ENCODE measurements at regions not wholly inside any gene's neighbourhood (a gene's known extent, or its start where the extent isn't known, plus 50 kb on each side); places are given as distances from the start of the nearest gene placed in this dataset.

GRCh38 chr20:16844406-16844805 lies 96.2 kb downstream of the OTOR start (continued):
- TF ChIP-seq, protein P1, sequence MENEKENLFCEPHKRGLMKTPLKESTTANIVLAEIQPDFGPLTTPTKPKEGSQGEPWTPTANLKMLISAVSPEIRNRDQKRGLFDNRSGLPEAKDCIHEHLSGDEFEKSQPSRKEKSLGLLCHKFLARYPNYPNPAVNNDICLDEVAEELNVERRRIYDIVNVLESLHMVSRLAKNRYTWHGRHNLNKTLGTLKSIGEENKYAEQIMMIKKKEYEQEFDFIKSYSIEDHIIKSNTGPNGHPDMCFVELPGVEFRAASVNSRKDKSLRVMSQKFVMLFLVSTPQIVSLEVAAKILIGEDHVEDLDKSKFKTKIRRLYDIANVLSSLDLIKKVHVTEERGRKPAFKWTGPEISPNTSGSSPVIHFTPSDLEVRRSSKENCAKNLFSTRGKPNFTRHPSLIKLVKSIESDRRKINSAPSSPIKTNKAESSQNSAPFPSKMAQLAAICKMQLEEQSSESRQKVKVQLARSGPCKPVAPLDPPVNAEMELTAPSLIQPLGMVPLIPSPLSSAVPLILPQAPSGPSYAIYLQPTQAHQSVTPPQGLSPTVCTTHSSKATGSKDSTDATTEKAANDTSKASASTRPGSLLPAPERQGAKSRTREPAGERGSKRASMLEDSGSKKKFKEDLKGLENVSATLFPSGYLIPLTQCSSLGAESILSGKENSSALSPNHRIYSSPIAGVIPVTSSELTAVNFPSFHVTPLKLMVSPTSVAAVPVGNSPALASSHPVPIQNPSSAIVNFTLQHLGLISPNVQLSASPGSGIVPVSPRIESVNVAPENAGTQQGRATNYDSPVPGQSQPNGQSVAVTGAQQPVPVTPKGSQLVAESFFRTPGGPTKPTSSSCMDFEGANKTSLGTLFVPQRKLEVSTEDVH (IDR thresholded peaks at IDR 0.05; ENCODE audit: low read depth, partially characterized antibody) = no peak
- TF ChIP-seq ZSCAN29 (IDR thresholded peaks at IDR 0.05) = no peak
- TF ChIP-seq, protein P2, sequence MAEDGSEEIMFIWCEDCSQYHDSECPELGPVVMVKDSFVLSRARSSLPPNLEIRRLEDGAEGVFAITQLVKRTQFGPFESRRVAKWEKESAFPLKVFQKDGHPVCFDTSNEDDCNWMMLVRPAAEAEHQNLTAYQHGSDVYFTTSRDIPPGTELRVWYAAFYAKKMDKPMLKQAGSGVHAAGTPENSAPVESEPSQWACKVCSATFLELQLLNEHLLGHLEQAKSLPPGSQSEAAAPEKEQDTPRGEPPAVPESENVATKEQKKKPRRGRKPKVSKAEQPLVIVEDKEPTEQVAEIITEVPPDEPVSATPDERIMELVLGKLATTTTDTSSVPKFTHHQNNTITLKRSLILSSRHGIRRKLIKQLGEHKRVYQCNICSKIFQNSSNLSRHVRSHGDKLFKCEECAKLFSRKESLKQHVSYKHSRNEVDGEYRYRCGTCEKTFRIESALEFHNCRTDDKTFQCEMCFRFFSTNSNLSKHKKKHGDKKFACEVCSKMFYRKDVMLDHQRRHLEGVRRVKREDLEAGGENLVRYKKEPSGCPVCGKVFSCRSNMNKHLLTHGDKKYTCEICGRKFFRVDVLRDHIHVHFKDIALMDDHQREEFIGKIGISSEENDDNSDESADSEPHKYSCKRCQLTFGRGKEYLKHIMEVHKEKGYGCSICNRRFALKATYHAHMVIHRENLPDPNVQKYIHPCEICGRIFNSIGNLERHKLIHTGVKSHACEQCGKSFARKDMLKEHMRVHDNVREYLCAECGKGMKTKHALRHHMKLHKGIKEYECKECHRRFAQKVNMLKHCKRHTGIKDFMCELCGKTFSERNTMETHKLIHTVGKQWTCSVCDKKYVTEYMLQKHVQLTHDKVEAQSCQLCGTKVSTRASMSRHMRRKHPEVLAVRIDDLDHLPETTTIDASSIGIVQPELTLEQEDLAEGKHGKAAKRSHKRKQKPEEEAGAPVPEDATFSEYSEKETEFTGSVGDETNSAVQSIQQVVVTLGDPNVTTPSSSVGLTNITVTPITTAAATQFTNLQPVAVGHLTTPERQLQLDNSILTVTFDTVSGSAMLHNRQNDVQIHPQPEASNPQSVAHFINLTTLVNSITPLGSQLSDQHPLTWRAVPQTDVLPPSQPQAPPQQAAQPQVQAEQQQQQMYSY (CRISPR knock-in tag; IDR thresholded peaks at IDR 0.05) = no peak
- no peak for TF ChIP-seq CHD2 (IDR thresholded peaks at IDR 0.05; ENCODE audit: borderline replicate concordance, low read depth, low read length)
- no peak for TF ChIP-seq RB1 (IDR thresholded peaks at IDR 0.05; ENCODE audit: borderline replicate concordance)

DNA sequence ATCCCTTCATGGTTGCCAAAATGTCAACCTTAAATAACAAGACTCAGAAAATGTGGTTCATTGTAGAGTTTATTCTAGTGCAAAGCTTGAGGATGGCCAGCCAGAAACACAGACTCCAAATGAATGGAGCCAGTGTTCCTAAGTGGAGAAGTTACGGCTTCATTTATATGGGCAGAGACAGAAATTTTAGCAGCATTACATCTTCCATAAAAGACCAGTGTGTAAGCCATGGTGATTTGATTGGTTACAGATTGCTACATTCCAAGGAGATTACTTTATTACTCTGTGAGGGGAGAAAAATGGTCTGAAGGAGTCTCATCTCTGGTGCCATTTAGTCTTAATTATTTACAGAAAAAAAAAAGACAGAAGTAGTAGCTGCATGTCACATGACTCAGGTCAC lies 97.8 kb downstream of the OTOR start:
- Histone ChIP-seq H3K4me1 (ENCODE audit: control insufficient read depth, insufficient read depth, low read length) (no peaks in the 10 kb centered on the region), H3K27me3 (replicated peaks in 1 of 2; ENCODE audit: control insufficient read depth in 2 of 2, insufficient read depth in 2 of 2, low read length in 1 of 2) (no peaks in the 10 kb centered on the region), H3K4me2 (ENCODE audit: control insufficient read depth, insufficient read depth) (no peak overlapping the region), H3K9ac (ENCODE audit: control insufficient read depth, insufficient read depth, low read length) (no peak overlapping the region), H3K36me3 (ENCODE audit: control insufficient read depth in 2 of 2, insufficient read depth in 2 of 2, low read length in 1 of 2) (no peaks in the 10 kb centered on the region), H2AFZ (ENCODE audit: control insufficient read depth, low read depth, low read length) (no peak overlapping the region), H4K20me1 (ENCODE audit: control insufficient read depth, insufficient read depth) (no peaks in the 10 kb centered on the region), H3K9me3 (replicated peaks; ENCODE audit: control insufficient read depth, insufficient read depth, low read length) (no peaks in the 10 kb centered on the region), H3K4me3 (no peak overlapping the region), H3K27ac (ENCODE audit: control insufficient read depth, insufficient read depth) (no peak overlapping the region), H3K79me2 (ENCODE audit: control insufficient read depth, insufficient read depth, low read length) (no peaks in the 10 kb centered on the region)
- ChIA-PET SMC1A (ENCODE audit: uncharacterized antibody, unreplicated experiment) (no interaction called here), CTCF (interaction anchor here (0.7 to 1.3 kb wide), 2 partner anchors 33 to 1213 kb away, joined by 3 read pairs; no protein-coding TSS in a partner anchor), POLR2A (no interaction called here), RAD21 (ENCODE audit: unreplicated experiment) (no interaction called here)
- 94% methylated on average over 1 of the region's 1 CpG for WGBS (ENCODE audit: insufficient coverage, insufficient replicate concordance, low lambda C conversion rate, missing lambda C conversion rate)
- no peak for FAIRE-seq
- no TSS peak for BruUV-seq (replicated peaks)
- ATAC-seq = no peak
- no peak for DNase-seq (ENCODE audit: low read depth, low spot score)
- in situ Hi-C loops (cut with MboI) (no loop called here), intact Hi-C loops (cut with micrococcal nuclease; ENCODE audit: unreplicated experiment) (no loop called here)
- TF ChIP-seq BCL11A (IDR thresholded peaks at IDR 0.05; ENCODE audit: low read depth, low read length) (no peak), POLR2AphosphoS2 (IDR thresholded peaks at IDR 0.05; ENCODE audit: low read depth, low read length) (no peak), CBFB (IDR thresholded peaks at IDR 0.05; ENCODE audit: low read depth) (no peak), LARP7 (IDR thresholded peaks at IDR 0.05) (no peak), DPF2 (IDR thresholded peaks at IDR 0.05) (no peak), KAT2A (conservative IDR thresholded peaks at IDR 0.05; ENCODE audit: control insufficient read depth, low read depth, low read length) (no peak), ZBED1 (IDR thresholded peaks at IDR 0.05; ENCODE audit: borderline replicate concordance) (no peak), CHD2 (IDR thresholded peaks at IDR 0.05; ENCODE audit: borderline replicate concordance, low read depth, low read length) (no peak), BHLHE40 (IDR thresholded peaks at IDR 0.05; ENCODE audit: borderline replicate concordance in 1 of 2, low read depth in 2 of 2, low read length in 1 of 2) (no peak)
